SK-N-SH treated with all-trans-retinoic acid at 6 μM for 48 hours (cell line): ENCODE measurements at regions not wholly inside any gene's neighbourhood (a gene's known extent, or its start where the extent isn't known, plus 50 kb on each side); places are given as distances from the start of the nearest gene placed in this dataset.

Experiments
- ARNTL ChIP-seq: fragments of 450-650 bp; formaldehyde crosslinking; IDR thresholded peaks from 2 replicates; pipeline ENCODE4 v1.5.0; 2020; ENCODE audit warnings: low read depth, mild to moderate bottlenecking, moderate library complexity, borderline replicate concordance
- CREB5 ChIP-seq: fragments of 250-450 bp; sonication (Bioruptor Pico); IDR thresholded peaks from 2 replicates; pipeline ENCODE4 v1.5.1; 2020; ENCODE audit warnings: low read depth, mild to moderate bottlenecking, moderate library complexity
- GLIS3 ChIP-seq: fragments of 250-450 bp; sonication (Bioruptor Pico); IDR thresholded peaks from 2 replicates; pipeline ENCODE4 v1.5.0; 2020; ENCODE audit warnings: mild to moderate bottlenecking, moderate library complexity
- ISL1 ChIP-seq: fragments of 250-450 bp; sonication (Bioruptor Pico); IDR thresholded peaks from 2 replicates; pipeline ENCODE4 v2.1.2; 2022; ENCODE audit warnings: mild to moderate bottlenecking, moderate library complexity
- OSR1 ChIP-seq: fragments of 250-450 bp; sonication (Bioruptor Pico); IDR thresholded peaks from 2 replicates; pipeline ENCODE4 v1.8.0; 2022; ENCODE audit warnings: moderate library complexity, mild to moderate bottlenecking, inconsistent platforms
- POU6F1 ChIP-seq: fragments of 250-450 bp; sonication (Bioruptor Pico); IDR thresholded peaks from 2 replicates; pipeline ENCODE4 v1.8.0; 2021; ENCODE audit warnings: low read depth, mild to moderate bottlenecking, moderate library complexity, borderline replicate concordance
- PPARA ChIP-seq: fragments of 250-450 bp; sonication (Bioruptor Pico); IDR thresholded peaks from 2 replicates; pipeline ENCODE4 v1.5.0; 2020; ENCODE audit warnings: mild to moderate bottlenecking, borderline replicate concordance
- RARB ChIP-seq: fragments of 250-450 bp; sonication (Bioruptor Pico); IDR thresholded peaks from 2 replicates; pipeline ENCODE4 v1.8.0; 2021; ENCODE audit warnings: mild to moderate bottlenecking, moderate library complexity
- TCF4 ChIP-seq: fragments of 250-450 bp; sonication (Bioruptor Pico); IDR thresholded peaks from 2 replicates; pipeline ENCODE4 v1.8.0; 2021; ENCODE audit warnings: mild to moderate bottlenecking, moderate library complexity, borderline replicate concordance
- TSHZ2 ChIP-seq: fragments of 250-450 bp; sonication (Bioruptor Pico); IDR thresholded peaks from 2 replicates; pipeline ENCODE4 v1.5.0; 2020; ENCODE audit warnings: mild to moderate bottlenecking, moderate library complexity
- ZC3H10 ChIP-seq: fragments of 250-450 bp; sonication (Bioruptor Pico); IDR thresholded peaks from 2 replicates; pipeline ENCODE4 v1.5.1; 2021; ENCODE audit warnings: mild to moderate bottlenecking, moderate library complexity
- ZFP30 ChIP-seq: fragments of 450-650 bp; formaldehyde crosslinking; IDR thresholded peaks from 2 replicates; pipeline ENCODE4 v1.5.0; 2022; ENCODE audit warnings: mild to moderate bottlenecking, moderate library complexity
- ZNF8 ChIP-seq: fragments of 450-650 bp; formaldehyde crosslinking; IDR thresholded peaks from 2 replicates; pipeline ENCODE4 v1.5.0; 2020; ENCODE audit warnings: mild to moderate bottlenecking, moderate library complexity

- TF ChIP-seq ZC3H10 (no peak), GLIS3 (no peak), ARNTL (CRISPR knock-in tag) (no peak), RARB (CRISPR knock-in tag) (no peak), CREB5 (no peak), PPARA (CRISPR knock-in tag) (no peak), ISL1 (CRISPR knock-in tag) (no peak), ZNF8 (no peak), TCF4 (no peak), OSR1 (CRISPR knock-in tag) (no peak), ZFP30 (no peak), POU6F1 (CRISPR knock-in tag) (no peak), TSHZ2 (CRISPR knock-in tag) (no peak)
Observed at GRCh38 chr9:115587310-115587709, 469.4 kb upstream of the TNC start.
